DND-41 (cell line): ENCODE measurements at regions not wholly inside any gene's neighbourhood (a gene's known extent, or its start where the extent isn't known, plus 50 kb on each side); places are given as distances from the start of the nearest gene placed in this dataset.

ENCODE experiments used
- EZH2 ChIP-seq: IDR thresholded peaks from 3 replicates; pipeline ENCODE4 v1.6.1; 2012; ENCODE audit warnings: borderline replicate concordance, low read depth, mild to moderate bottlenecking, moderate library complexity, low read length, inconsistent platforms; ENCODE audit not compliant: severe bottlenecking
- TF ChIP-seq, protein P1 (sequence below): IDR thresholded peaks from 2 replicates; pipeline ENCODE4 v1.5.1; 2012; ENCODE audit warnings: borderline replicate concordance, low read length, moderate library complexity, mild to moderate bottlenecking; ENCODE audit not compliant: poor library complexity, severe bottlenecking; ENCODE audit errors: extremely low read depth

DNA sequence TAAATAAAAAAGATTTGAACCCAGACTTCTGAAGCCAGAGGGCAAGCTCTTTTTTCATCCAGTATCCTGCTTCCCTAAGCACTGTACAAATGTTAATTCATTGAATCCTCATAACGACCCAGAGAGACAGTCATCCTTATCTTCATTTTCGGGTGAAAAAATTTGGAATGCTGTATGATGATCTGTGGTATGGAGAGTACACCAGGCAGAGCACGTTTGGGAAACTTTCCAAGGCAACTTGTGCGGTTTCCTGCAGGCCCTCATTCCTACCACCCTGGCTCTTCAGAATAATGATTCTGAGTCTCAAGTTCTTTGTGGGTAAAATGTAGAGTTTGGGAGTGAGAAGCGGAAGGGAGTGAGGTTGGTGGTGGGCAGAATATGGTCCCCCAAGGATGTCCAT, 177.9 kb upstream of the CADM1 start:
- TF ChIP-seq EZH2, result no peak
- TF ChIP-seq, protein P1, sequence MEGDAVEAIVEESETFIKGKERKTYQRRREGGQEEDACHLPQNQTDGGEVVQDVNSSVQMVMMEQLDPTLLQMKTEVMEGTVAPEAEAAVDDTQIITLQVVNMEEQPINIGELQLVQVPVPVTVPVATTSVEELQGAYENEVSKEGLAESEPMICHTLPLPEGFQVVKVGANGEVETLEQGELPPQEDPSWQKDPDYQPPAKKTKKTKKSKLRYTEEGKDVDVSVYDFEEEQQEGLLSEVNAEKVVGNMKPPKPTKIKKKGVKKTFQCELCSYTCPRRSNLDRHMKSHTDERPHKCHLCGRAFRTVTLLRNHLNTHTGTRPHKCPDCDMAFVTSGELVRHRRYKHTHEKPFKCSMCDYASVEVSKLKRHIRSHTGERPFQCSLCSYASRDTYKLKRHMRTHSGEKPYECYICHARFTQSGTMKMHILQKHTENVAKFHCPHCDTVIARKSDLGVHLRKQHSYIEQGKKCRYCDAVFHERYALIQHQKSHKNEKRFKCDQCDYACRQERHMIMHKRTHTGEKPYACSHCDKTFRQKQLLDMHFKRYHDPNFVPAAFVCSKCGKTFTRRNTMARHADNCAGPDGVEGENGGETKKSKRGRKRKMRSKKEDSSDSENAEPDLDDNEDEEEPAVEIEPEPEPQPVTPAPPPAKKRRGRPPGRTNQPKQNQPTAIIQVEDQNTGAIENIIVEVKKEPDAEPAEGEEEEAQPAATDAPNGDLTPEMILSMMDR, result no peak
